Lung (tissue), 11 donors: ENCODE measurements at regions not wholly inside any gene's neighbourhood (a gene's known extent, or its start where the extent isn't known, plus 50 kb on each side); places are given as distances from the start of the nearest gene placed in this dataset.
"Not testable (repeated sequence)": the region's sequence is repeated elsewhere in the genome, so short reads cannot be mapped to it uniquely, and the experiment has no call there.

Source experiments
- ATAC-seq: fragments of 200-7000 bp; cut with Tn5 transposase; one replicate; pipeline ENCODE4 v1.9.1; 2020; ENCODE audit warnings: moderate number of reproducible peaks; ENCODE audit not compliant: insufficient read depth, low FRiP score
- DNase-seq, 3 donors: peaks; one replicate each; pipeline ENCODE4 v3.0.0-alpha.2; 2013 to 2017
- H3K27ac ChIP-seq, 2 donors: one replicate each; pipeline ENCODE4 v1.5.1; 2013; ENCODE audit warnings: mild to moderate bottlenecking in 2 of 2, moderate library complexity in 2 of 2, control low read depth in 1 of 2, inconsistent platforms in 1 of 2, low read depth in 1 of 2, low read length in 1 of 2
- H3K27me3 ChIP-seq, 3 donors: one replicate each; pipeline ENCODE4 v1.5.1; 2013; ENCODE audit warnings: low read length in 2 of 3; ENCODE audit not compliant: control insufficient read depth in 3 of 3, insufficient read depth in 3 of 3
- H3K36me3 ChIP-seq, 4 donors: one replicate each; pipeline ENCODE4 v1.5.1; 2013; ENCODE audit warnings: low read length in 4 of 4, mild to moderate bottlenecking in 1 of 4, moderate library complexity in 1 of 4; ENCODE audit not compliant: control insufficient read depth in 4 of 4, insufficient read depth in 4 of 4
- H3K4me1 ChIP-seq, 5 donors: one replicate each; pipeline ENCODE4 v1.5.1; 2013; ENCODE audit warnings: low read length in 5 of 5, mild to moderate bottlenecking in 2 of 5, moderate library complexity in 1 of 5; ENCODE audit not compliant: control insufficient read depth in 5 of 5, insufficient read depth in 5 of 5
- H3K4me3 ChIP-seq: one replicate; pipeline ENCODE4 v1.5.1; 2013; ENCODE audit warnings: mild to moderate bottlenecking, control low read depth, moderate library complexity
- H3K9ac ChIP-seq, 2 donors: one replicate each; pipeline ENCODE4 v1.5.1; 2013; ENCODE audit warnings: low read length in 2 of 2, control low read depth in 1 of 2; ENCODE audit not compliant: insufficient read depth in 1 of 2
- H3K9me3 ChIP-seq, 4 donors: one replicate each; pipeline ENCODE4 v1.5.1; 2013; ENCODE audit warnings: low read length in 3 of 4, mild to moderate bottlenecking in 1 of 4, moderate library complexity in 1 of 4; ENCODE audit not compliant: control insufficient read depth in 4 of 4, insufficient read depth in 3 of 4
- CTCF ChIP-seq: IDR thresholded peaks from 2 replicates; pipeline ENCODE4 v1.5.1; 2012; ENCODE audit warnings: mild to moderate bottlenecking; ENCODE audit errors: control extremely low read depth, extremely low read depth
- WGBS, 2 donors: extraction: QIAGEN DNeasy Blood & Tissue Kit; methylation state at CpG; one replicate each; pipeline ENCODE4 v1.1.7; 2013; 5-methylcytosine and 5-hydroxymethylcytosine counted together
- donor health status: control.
- donor health status: control.
- donor health status: Bipolar disorder and iron deficiency.
- donor health status: healthy.
- donor health status: DM: yes; HTN: yes; CAD: no.

- no peaks in the 10 kb centered on the region for H3K36me3 ChIP-seq
- ATAC-seq, result no peak
Measured at GRCh38 chr18:39232490-39232889, 1666.9 kb upstream of the CELF4 start.

GRCh38 chr18:39230086-39230803 is 1664.6 kb upstream of the CELF4 start:
- no peak for TF ChIP-seq CTCF
- WGBS, 2 donors, result 84 to 90% methylated on average over 5 of the region's 5 CpGs
- no peaks in the 10 kb centered on the region for H3K36me3 ChIP-seq
- DNase-seq (no peak), ATAC-seq (no peak)
- H3K27ac ChIP-seq, result no peak overlapping the region
- H3K9me3 ChIP-seq, result peaks cover 0 to 4% (median 0%) of the 10 kb centered on the region in 4 donors
- H3K4me1 ChIP-seq, result no peaks in the 10 kb centered on the region
- no peak overlapping the region for H3K9ac ChIP-seq
- H3K4me3 ChIP-seq, result no peak overlapping the region
- H3K27me3 ChIP-seq, result no peaks in the 10 kb centered on the region

More at GRCh38 chr18:39232490-39232889, 1666.9 kb upstream of the CELF4 start:
- H3K4me1 ChIP-seq, result no peaks in the 10 kb centered on the region
- WGBS, 2 donors, result 54 to 70% methylated on average over 2 of the region's 2 CpGs
- no peak overlapping the region for H3K4me3 ChIP-seq
- peak in 1 of 3 donors; percentile 37 for DNase-seq
- H3K27me3 ChIP-seq, result no peaks in the 10 kb centered on the region
- H3K9me3 ChIP-seq, result peaks cover 0 to 5% (median 0%) of the 10 kb centered on the region in 4 donors
- no peak for TF ChIP-seq CTCF
- H3K27ac ChIP-seq, result no peak overlapping the region
- H3K9ac ChIP-seq, result no peak overlapping the region

- H3K9ac ChIP-seq, H3K4me3 ChIP-seq, H3K36me3 ChIP-seq, H3K27ac ChIP-seq, H3K4me1 ChIP-seq, ATAC-seq, DNase-seq, H3K9me3 ChIP-seq, H3K27me3 ChIP-seq: not testable (repeated sequence)
- WGBS, 2 donors, result 85 to 93% methylated on average over 2 of the region's 2 CpGs
Measured at GRCh38 chr18:39227769-39228168, 1662.2 kb upstream of the CELF4 start.

GRCh38 chr18:39225373-39225772 is 1659.8 kb upstream of the CELF4 start:
- Histone ChIP-seq H3K9me3 (no peaks in the 10 kb centered on the region), H3K27me3 (no peaks in the 10 kb centered on the region), H3K4me1 (no peaks in the 10 kb centered on the region), H3K4me3 (no peak overlapping the region), H3K27ac (no peak overlapping the region), H3K36me3 (no peaks in the 10 kb centered on the region), H3K9ac (no peak overlapping the region)
- WGBS, 2 donors, result 52 to 59% methylated on average over 1 of the region's 1 CpG
- no peak for TF ChIP-seq CTCF
- DNase-seq, result no peak
- ATAC-seq, result no peak
